ENCODE measurements at regions not wholly inside any gene's neighbourhood (a gene's known extent, or its start where the extent isn't known, plus 50 kb on each side); places are given as distances from the start of the nearest gene placed in this dataset.

DNA sequence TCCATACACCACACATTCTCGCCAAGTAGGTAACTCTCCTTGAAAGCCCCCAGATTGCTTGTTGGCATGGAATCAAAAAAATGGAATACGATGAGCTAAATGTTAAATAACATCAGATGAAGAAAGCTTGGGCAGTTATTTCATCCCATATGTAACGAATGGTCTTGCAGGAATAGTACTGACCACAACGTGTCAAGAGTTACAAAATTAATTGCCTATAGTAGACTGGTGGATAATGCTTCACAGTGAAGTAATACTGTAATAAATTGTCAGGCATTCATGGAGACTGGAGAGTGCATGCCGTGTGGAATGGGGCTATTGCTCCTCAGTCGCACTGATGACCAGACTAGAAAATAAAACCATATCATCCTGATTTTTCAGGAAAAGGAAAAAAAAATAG, 1628.7 kb downstream of the MAT2B start:
- no peak for FAIRE-seq
- no peak for DNase-seq (ENCODE audit: extremely low spot score, insufficient read length, low read depth)

DNA sequence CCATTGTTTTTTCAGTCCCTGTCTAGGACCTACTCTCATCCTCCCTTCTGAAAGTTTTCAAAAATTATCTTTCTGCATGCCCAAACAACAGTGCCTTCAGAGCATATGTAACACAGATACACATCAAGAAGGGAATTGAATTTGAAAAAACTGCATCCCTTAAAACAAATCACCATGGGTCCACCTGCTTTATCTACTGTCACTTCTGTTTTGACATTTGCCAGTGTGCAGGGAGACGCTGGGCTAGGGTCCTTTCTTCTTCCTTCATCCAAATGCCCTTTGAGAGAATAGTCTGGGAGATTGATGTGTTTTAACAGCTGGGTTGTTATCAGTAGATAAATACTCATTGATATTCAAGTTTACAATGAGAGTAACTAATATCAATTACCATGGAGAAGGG, 1630.1 kb downstream of the MAT2B start:
- FAIRE-seq (no peak), DNase-seq (ENCODE audit: extremely low spot score, insufficient read length, low read depth) (no peak)

DNA sequence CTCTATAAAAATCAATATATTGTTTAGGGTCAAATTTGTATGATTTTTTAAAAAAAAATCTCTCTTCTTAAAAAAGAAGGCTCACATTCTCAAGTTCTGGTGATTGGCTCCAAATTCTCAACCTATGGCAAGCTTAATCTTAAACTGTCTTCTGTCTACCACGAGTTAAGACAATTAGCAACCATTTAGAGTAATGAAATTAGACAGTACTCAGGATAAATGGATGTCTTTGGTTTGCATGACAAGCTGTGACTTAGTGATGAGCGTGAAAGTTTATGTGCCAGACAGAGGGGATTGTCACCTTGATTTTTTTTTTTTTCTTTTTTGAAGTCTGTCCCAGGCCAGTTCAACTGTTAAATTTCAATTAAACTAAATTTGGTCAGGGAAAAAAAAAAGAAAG, 1632.3 kb downstream of the MAT2B start:
- no peak for DNase-seq (ENCODE audit: extremely low spot score, insufficient read length, low read depth)

DNA sequence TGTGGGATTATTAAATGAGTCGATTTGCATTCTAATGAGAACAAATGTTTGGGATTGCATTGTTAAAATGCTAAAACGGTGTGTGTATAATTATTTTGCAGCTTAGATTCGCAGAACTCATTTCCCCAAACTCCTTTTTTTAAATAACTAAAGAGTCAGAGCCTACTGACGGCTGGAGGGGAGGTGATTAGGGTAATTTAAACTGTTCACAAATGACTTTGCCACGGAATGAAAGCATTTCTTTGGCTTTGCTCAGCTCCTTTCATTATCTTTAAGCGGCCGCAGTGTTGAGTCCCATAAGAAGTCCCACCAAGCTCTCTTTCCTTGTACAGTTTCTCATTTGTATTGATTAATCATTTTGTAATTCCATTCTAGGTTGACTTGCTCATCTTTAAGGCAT, 1632.8 kb downstream of the MAT2B start:
- no peak for FAIRE-seq

More for the DNA sequence above, 1632.3 kb downstream of the MAT2B start:
- FAIRE-seq: no peak

DNA sequence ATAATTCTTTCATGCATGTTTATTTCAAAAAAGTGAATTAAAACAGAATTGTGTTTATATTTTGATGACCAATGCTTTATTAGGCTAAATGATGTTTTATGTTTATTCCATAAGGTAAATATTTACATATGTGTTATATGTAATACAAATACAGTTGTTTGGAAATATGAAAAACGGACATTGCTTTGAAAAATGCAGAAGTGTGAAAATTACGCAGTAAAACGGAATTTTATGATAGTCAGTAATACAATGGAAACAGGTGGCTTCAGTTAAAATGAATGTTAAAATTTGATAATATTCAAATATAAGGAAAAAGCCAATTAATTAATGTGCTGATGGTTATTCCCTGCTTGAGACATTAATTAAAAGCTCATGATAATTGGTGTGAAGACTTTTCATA, 1633.8 kb downstream of the MAT2B start:
- FAIRE-seq (no peak), DNase-seq (ENCODE audit: extremely low spot score, insufficient read length, low read depth) (no peak)

More for the DNA sequence above, 1632.8 kb downstream of the MAT2B start:
- DNase-seq (ENCODE audit: extremely low spot score, insufficient read length, low read depth): no peak

DNA sequence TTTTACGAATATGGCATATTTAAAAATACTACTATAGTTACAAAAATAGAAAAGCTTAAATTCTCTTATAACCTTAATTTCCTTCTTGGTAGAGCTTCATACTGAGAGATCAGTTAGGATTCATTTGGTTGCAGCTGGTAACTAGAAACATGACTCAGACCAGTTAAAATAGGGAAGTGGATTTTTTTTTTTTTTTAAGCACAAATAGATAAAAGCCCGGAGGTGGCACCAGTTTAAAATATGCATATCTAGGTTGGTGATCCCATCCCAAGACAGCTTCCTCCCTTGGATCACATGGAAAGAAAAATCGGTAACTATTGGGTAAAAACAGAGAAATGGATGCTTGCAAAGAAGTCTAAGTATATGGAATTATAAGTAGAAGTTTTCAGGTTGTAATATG, 1634.3 kb downstream of the MAT2B start:
- FAIRE-seq (no peak), DNase-seq (ENCODE audit: extremely low spot score, insufficient read length, low read depth) (no peak)

DNA sequence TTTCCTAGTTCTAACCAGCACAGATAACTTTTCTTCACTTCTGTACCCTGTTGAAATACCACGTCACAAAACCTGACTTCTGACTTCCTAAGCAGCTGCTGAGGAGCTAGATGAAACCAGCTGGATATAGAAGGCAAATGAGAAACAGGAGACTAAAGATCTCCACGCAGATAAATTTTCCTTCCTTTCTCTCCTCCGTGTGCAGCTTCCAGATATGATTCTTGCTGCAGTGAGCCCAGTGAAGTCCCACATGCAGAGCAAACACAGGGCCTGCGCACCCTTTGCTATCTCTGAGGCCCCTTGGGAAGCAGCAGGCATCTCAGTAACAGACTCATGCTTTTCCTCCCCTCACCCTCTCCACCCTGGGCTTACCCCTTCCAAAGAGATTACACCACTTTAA, 1638.3 kb downstream of the MAT2B start:
- FAIRE-seq: no peak
- no peak for DNase-seq (ENCODE audit: extremely low spot score, insufficient read length, low read depth)

DNA sequence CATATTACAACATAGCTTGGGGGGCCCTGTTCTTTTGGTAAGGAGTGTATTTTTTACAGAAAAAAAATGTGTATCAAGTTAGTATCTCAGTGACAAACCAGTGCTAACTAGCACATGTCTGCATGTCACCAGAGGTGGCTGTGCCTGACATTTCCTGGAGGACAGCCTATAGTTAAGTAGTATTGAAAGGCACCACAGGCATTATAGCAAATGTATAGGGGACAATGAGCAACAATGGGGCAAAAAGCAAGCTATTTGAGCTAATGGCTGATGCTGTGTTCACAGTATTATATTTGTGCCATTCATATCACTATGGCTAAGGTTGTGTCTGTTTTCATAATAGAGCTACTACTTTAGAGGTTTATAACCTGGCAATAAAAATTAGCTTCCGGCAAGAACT, 1644.0 kb downstream of the MAT2B start:
- FAIRE-seq (no peak), DNase-seq (ENCODE audit: extremely low spot score, insufficient read length, low read depth) (no peak)

DNA sequence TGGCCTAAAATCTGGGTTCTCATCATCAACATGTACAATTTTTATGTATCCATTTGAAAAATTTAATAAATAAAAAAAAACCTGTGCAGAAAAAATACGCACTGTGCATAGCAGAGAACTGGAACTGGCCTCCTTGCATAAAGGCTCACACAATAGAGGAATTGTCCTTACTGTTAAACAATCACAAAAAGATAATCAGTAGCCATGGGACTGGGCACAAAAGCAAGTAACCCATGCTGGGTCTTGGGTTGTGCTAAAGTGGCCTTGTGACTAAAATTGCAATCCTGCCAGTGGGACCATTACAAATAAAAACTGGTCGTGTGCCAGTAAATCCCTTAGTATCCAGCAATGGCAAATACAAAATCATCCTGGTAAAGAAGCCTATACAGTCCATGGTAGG, 1646.6 kb downstream of the MAT2B start:
- DNase-seq (ENCODE audit: extremely low spot score, insufficient read length, low read depth) (no peak), FAIRE-seq (no peak)

DNA sequence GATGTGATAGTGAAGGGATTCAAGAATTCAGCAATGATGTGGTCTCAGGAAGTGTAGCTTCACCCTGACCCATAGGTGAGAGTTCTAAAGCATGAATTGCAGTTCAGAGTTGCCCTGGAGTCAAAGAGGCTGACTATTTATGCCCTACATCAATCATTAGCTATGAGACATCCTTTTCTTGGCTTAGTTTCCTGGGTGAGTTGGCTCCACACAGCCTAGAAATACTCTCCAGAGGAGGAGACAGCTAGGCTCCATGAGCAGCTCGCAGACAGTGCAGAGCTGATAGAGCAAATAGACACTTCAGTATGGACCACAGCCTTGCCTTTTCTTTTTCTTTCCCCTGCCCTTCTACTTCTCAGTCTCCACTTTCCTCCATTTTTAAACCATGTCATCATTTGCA, 1651.8 kb downstream of the MAT2B start:
- DNase-seq (ENCODE audit: extremely low spot score, insufficient read length, low read depth) (no peak), FAIRE-seq (no peak)

DNA sequence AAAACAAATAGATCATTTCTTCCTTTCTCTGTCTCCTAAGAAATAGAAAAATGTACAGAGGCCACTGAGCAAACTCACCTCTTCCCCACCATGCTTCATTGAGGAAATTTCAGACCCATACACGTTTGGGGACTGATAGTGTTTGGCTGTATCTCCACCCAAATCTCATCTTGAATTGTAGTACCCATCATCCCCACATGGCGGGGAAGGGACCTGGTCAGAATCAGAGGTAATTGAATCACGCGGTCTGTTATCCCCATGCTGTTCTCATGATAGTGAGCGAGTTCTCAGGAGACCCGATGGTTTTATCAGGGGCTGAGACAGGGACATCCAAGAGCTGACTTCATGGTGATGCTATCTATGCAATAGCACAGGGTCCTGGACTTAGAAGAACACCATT, 1655.8 kb downstream of the MAT2B start:
- no peak for FAIRE-seq
- DNase-seq (ENCODE audit: extremely low spot score, insufficient read length, low read depth): no peak

DNA sequence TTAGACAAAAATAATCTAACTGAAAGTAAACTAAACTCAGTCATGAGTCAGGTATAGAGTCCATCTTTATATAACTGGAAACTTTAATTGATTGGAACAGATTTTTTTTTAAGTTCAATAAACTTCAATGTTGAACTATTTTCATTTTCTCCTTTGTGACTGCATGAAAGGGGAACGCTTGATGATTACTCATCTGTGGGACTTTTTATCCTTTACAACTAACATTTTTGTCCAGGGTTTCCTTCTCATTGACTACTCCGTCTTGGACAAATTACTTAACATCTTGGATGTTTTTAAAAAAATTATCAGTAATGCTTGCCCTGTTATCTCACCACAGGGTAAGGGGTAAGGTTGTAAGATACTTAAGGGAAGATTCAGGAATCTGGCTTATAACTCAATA, 1658.4 kb downstream of the MAT2B start:
- no peak for FAIRE-seq
- no peak for DNase-seq (ENCODE audit: extremely low spot score, insufficient read length, low read depth)

DNA sequence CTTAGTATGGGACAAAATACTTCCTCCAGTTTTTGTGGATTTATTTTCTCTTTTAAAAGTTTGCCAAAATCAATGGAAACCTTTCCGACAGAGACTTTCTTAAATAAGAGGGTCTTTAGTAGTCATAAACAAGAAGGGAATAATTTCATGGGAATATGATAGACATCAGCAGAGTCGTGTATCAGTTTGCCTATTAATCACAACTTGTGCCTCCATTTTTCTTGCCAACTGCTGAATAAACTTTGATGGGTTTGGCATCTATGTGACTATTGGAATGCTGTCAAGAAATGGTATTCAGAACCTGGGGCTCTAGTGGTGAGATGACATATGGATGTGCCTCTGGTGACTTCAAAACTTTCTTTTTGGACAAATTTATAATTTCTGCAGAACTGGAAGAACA, 1668.2 kb downstream of the MAT2B start:
- FAIRE-seq (no peak), DNase-seq (ENCODE audit: extremely low spot score, insufficient read length, low read depth) (no peak)

DNA sequence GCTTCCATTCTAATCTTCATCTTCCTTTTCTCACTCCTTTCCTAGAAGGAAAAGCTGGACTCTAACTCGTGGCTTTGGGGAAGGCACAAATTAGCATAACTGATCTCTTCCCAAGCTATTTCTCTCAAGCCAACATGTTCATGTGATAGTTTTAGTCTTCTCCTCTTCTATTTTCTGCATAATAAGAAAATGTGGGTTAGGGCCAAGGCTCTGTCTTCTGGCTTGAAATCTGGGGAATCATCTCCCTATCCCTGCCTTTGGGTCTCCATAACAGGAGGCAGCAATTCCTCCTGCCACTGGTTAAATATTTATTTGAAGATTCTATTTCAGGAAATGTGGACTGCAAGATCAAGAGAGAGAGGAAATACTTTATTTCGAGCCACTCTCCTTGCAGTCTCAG, 1669.6 kb downstream of the MAT2B start:
- no peak for DNase-seq (ENCODE audit: extremely low spot score, insufficient read length, low read depth)
- no peak for FAIRE-seq

DNA sequence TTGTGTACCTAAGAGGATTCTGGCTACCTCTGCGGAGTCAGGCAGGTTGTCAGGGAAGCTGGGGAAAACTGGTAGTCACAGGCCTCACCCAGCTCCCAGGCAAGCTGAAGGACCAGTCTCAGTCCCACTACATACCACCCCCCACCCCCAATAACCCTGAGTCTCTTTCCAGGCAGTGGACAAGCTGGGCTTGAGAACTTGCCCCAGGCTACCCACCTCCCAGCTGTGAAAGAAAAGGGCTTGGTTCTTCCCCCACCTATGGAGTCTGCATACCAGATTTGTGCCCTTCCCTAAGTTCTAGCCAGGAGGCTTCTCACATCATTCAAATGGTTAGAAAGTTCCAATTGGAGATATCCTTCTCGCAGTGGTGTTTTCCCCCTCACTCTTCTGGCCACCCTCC, 1678.8 kb downstream of the MAT2B start:
- no peak for FAIRE-seq
- no peak for DNase-seq (ENCODE audit: extremely low spot score, insufficient read length, low read depth)

DNA sequence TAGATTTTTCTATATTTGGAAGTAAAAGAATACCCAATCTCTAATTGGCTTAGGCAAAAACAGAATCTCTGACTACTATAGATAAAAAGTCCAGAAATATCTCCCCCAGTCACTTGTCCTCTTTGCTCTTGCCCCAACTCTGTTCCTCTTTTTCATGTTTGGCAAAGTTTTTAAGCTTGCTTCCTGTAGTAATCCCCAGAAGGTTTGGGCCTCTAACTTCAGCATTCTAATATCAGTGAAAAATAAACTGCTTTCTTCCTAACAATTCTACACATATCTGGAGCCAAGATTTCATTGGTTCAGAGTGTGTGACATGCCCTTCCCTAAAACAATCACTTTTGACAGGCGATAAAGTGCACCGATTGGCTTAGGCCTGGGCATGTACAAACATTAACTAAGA, 1680.3 kb downstream of the MAT2B start:
- no peak for FAIRE-seq
- no peak for DNase-seq (ENCODE audit: extremely low spot score, insufficient read length, low read depth)

DNA sequence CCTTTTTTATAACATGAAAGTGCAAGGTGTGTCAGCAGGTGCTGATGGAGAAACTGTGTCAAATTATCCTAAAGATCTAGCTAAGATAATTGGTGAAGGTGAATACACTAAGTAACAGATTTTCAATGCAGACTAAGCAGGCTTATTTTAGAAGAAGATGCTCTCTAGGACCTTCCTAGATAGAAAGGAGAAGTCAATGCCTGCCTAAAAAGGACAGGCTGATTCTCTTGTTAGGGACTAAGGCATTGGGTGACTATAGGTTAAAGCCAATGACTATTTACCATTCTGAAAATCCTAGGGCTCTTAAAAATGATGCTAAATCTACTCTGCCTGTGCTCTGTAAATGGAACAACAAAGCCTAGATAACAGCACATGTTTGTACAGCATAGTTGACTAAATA, 1682.4 kb downstream of the MAT2B start:
- DNase-seq (ENCODE audit: extremely low spot score, insufficient read length, low read depth) (no peak), FAIRE-seq (no peak)

DNA sequence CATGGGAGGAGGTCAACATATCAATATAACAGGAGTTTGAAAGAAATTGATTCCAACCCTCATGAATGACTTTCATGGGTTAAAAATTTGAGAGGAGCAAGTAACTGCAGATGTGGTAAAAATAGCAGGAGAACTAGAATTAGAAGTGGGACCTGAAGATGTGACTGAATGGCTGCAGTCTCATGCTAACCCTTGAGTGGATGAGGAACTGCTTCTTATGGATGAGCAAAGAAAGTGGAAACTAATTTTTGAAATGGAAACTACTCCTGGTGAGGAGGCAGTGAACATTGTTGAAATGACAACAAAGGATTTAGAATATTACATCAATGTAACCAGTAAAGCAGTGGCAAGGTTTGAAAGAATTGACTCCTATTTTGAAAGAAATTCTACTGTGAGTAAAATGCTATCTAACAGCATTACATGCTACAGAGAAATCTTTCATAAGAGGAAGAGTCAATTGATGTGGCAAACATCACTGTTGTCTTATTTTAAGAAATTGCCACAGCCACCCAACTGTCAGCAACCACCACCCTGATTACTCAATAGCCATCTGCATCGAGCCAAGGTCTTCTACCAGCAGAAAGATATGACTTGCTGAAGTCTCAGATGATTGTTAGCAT, 1683.2 kb downstream of the MAT2B start:
- FAIRE-seq: no peak
- DNase-seq (ENCODE audit: extremely low spot score, insufficient read length, low read depth): no peak

DNA sequence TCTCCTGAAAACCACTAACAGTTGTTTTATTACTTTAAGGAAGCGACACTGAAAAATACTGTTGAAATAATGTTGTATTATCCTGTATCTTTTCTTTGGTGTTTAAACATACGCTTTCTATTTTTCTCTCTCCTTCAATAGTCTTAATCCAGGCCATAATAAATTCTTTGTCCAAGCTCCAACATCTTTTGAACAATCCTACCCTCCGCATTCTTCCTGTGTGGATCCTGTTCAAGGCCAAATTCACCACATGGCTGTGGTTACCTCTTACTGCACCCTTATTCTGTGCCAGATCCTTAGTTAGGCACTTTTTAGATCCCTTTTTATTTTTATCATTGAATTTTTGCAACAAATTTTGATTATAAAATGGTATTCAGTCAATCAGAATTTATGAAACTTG, 1691.5 kb downstream of the MAT2B start:
- FAIRE-seq: no peak
- no peak for DNase-seq (ENCODE audit: extremely low spot score, insufficient read length, low read depth)

DNA sequence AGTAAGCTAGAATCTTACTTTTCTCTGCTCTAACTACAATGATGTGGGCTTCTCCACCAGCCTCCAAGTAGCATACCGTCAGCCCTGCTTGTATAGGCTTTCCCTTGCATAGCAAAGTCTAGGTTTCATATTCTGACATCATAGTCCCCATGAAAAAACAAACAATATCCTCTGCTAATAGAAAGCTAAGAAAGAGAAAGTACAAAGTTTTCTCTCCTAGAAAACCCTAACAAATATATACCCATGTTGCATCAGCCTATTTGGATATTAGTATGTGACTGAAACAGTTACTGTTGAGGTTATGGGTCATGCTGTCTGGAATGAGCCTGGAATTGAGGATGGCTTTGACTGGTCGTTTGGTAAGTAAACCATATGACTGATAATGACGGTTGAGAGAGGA, 1696.0 kb downstream of the MAT2B start:
- DNase-seq (ENCODE audit: extremely low spot score, insufficient read length, low read depth): no peak
- no peak for FAIRE-seq

DNA sequence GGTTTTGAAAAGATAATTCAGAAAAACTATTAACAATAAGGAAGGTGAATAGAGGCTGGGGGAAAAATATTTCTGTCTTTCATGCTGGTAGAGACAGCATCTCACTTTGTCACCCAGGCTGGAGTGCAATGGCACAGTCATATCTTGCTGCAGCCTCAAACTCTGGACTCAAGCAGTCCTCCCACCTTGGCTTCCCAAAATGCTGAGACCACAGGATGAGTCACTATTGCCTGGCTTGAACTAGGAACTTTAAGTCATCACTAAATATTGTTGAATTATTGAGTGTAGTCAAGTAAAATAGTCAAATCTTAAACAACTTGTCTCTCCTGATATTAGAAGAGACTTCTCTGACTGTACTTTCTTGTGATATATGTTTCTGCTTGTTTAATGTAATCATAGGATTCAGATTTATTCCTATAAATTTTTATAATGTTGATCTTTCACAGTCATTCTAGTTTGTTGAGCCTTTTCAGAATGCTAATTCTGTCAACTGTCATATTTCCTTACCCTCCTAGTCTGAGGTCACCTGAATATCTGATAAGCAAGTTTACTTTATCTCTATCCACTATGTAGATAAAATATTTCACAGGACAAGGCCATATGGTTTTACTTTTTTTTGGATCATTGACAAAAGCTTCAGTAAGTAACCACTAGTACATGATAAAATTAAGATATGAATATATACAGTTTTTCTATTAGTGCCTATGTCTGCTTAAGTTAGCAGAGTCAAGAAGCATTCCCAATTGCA, 1696.5 kb downstream of the MAT2B start:
- FAIRE-seq (no peak), DNase-seq (ENCODE audit: extremely low spot score, insufficient read length, low read depth) (no peak)

DNA sequence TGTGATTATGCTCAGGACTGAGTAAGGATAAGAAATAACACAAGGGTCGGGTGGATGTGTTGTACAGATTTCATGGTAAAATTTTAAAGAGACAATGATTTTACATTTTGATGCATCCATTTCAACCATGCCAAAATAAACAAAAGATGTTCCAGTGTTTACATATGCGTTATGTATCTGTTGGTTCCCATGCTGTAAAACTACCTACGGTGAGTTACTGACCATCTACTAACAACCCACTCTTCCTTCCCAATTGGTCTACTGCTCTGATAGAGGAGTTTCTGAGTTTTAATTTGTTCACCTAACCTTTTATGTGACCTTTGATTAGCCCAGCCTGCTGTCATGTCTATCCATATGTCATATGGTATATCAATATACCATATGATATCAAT, 1697.1 kb downstream of the MAT2B start:
- DNase-seq (ENCODE audit: extremely low spot score, insufficient read length, low read depth) (no peak), FAIRE-seq (no peak)

Measured in GM18507 (cell line).